Lower leg skin (tissue), 4 donors: ENCODE measurements at regions not wholly inside any gene's neighbourhood (a gene's known extent, or its start where the extent isn't known, plus 50 kb on each side); places are given as distances from the start of the nearest gene placed in this dataset.

Experiments used
- DNase-seq, 2 donors: peaks; one replicate each; pipeline ENCODE4 v3.0.0-alpha.2; 2019; ENCODE audit warnings: low spot score in 2 of 2
- H3K4me3 ChIP-seq: fragments of 200-600 bp; sonication (generic); 2 replicates; pipeline ENCODE4 v1.5.1; 2017; ENCODE audit warnings: mild to moderate bottlenecking, low read depth; ENCODE audit not compliant: poor library complexity, severe bottlenecking
- POLR2A ChIP-seq, 2 donors: fragments of 450-650 bp; IDR thresholded peaks; one replicate each; pipeline ENCODE4 v1.6.1; 2016 to 2017; ENCODE audit warnings: antibody characterized with exemption in 2 of 2, mild to moderate bottlenecking in 1 of 2, moderate library complexity in 1 of 2
- WGBS, 2 donors: methylation state at CpG; one replicate each; pipeline ENCODE4 v1.1.5; 2018; 5-methylcytosine and 5-hydroxymethylcytosine counted together
- intact Hi-C: fragments of 100-400 bp; cut with DNase I; formaldehyde crosslinking; loops from one replicate; pipeline ENCODE4 v1.15.0; 2023; ENCODE audit warnings: low total_unique reads
- TF ChIP-seq, protein P1 (sequence below), 3 donors: fragments of 450-650 bp; IDR thresholded peaks; one replicate each; pipeline ENCODE4 v1.5.1; 2016; ENCODE audit warnings: antibody characterized with exemption in 3 of 3, mild to moderate bottlenecking in 3 of 3, moderate library complexity in 2 of 3

DNA sequence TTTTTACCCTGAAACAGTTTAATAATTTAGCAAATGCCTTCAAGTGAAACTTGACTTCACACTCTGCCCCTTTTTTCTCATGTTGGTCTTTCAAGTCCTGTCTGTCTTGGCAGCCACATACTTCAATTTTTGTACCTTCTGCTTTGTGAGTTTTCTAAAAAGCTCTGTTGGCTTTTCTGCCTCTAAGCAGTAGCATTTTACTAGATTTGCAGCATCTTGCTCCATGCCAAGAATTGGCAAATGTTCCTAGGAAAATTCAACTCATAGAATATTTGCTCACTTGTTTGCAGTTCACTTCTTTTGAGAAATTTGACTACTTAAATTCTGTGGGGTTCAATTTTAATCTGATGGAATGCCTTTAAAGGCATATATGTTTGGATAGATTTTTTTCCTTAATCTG lies 59.2 kb downstream of the FAM47A start:
- no peak for DNase-seq
- no peak overlapping the region for H3K4me3 ChIP-seq
- no peak for TF ChIP-seq POLR2A (IDR thresholded peaks at IDR 0.05)
- TF ChIP-seq, protein P1, sequence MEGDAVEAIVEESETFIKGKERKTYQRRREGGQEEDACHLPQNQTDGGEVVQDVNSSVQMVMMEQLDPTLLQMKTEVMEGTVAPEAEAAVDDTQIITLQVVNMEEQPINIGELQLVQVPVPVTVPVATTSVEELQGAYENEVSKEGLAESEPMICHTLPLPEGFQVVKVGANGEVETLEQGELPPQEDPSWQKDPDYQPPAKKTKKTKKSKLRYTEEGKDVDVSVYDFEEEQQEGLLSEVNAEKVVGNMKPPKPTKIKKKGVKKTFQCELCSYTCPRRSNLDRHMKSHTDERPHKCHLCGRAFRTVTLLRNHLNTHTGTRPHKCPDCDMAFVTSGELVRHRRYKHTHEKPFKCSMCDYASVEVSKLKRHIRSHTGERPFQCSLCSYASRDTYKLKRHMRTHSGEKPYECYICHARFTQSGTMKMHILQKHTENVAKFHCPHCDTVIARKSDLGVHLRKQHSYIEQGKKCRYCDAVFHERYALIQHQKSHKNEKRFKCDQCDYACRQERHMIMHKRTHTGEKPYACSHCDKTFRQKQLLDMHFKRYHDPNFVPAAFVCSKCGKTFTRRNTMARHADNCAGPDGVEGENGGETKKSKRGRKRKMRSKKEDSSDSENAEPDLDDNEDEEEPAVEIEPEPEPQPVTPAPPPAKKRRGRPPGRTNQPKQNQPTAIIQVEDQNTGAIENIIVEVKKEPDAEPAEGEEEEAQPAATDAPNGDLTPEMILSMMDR (IDR thresholded peaks at IDR 0.05), result no peak
- intact Hi-C loops, result no loop called here

DNA sequence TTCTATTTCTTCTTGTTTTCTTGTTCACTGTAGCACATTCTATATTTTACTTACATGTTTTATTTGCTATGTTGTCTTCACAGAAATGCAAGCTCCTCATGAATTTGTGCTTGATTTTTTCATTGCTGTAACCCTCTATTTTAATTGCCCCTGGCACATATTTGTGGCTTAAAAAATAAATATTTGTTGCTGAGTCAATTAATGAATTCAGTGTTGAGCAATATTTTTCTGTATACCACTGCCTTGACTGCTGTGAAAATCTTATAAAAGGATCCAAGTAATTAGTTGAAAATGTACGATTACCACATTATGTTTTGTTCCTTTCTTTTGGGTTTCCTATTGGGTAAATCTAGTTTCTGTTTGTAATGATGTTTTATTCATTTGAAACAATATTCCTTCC lies 68.5 kb downstream of the FAM47A start:
- TF ChIP-seq, protein P1 (IDR thresholded peaks at IDR 0.05), result no peak
- TF ChIP-seq POLR2A (IDR thresholded peaks at IDR 0.05), result no peak
- 43 to 51% methylated on average over 1 of the region's 1 CpG for WGBS, 2 donors
- H3K4me3 ChIP-seq, result no peak overlapping the region
- intact Hi-C loops, result no loop called here
- no peak for DNase-seq

DNA sequence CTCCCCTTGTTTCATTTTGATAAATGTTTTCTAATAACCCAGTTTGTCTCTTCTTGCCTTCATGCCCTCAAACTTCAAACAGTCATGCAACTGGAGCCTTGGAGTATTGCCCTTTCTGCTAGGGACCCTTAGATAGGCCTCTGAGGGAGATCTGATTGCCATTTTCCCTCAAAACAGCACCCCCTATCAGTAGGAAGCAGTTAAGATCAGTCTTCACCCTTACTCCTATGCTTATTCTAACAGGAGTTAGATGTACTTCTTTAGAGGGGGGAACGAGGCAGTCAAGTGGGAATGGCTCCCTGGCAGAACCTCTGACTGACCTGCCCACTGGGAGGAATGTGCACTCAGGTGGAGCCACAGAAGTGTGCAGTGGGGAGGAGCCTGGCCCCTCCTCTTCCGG lies 74.1 kb downstream of the FAM47A start:
- no peak overlapping the region for H3K4me3 ChIP-seq
- intact Hi-C loops, result no loop called here
- no peak for DNase-seq
- 60 to 61% methylated on average over 2 of the region's 2 CpGs for WGBS, 2 donors
- no peak for TF ChIP-seq POLR2A (IDR thresholded peaks at IDR 0.05)
- TF ChIP-seq, protein P1 (IDR thresholded peaks at IDR 0.05), result no peak

DNA sequence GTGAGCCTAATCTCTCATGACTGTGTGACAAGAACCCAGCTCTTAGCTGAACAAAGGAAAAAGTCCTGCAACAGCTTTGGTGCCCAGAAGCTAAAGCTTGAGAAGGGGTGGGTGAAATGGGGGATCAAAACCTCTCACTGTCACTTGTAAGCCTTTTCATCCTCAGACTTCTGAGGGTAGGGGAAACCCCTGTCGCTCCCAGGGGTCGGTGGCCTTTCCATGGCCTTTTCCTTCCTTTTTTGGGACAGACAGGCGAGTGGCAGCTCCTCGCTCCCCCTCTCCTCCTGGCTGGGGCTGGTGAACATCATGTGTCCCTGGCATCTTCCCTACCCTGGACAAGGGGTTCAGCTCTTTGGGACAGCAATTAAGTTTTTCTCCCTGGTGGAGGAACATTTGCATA lies 78.2 kb downstream of the FAM47A start:
- intact Hi-C loops, result loop anchor here (2.0 kb wide), 1 partner anchor 29 kb away; no protein-coding TSS in a partner anchor
- no peak overlapping the region for H3K4me3 ChIP-seq
- no peak for TF ChIP-seq POLR2A (IDR thresholded peaks at IDR 0.05)
- TF ChIP-seq, protein P1 (IDR thresholded peaks at IDR 0.05), result no peak
- WGBS, 2 donors, result 22 to 52% methylated on average over 3 to 4 of the region's 4 CpGs
- DNase-seq, result no peak
